HG03139 (cell line): ENCODE measurements at regions not wholly inside any gene's neighbourhood (a gene's known extent, or its start where the extent isn't known, plus 50 kb on each side); places are given as distances from the start of the nearest gene placed in this dataset.

Experiments used
- ATAC-seq: cut with Tn5 transposase; IDR thresholded peaks from one replicate; pipeline ENCODE4 v1.9.1; 2021; ENCODE audit not compliant: unreplicated experiment

- no peak for ATAC-seq
Measured at GRCh38 chr21:35770101-35770945, 290.0 kb downstream of the SETD4 start.

DNA sequence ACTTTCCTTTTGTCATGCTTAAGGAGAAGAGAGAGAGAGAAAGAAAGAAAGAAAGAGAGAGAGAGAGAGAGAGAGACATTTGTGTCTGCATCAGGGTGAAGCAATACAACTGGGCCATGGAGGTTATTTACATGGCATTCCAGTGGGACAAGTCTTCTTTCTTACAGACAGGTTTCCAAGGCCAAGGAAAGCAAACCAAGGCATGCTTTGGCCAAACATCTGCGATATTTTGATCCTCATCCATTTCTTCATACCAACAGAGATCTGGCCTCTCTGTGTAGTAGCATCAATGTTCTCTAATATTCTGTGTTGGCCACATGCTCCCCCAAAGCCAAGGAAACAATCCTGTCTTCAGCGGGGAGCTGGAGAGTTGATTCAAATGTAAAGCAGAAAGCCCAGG is 292.1 kb downstream of the SETD4 start:
- no peak for ATAC-seq

GRCh38 chr21:35764586-35764985 is 295.7 kb downstream of the SETD4 start:
- no peak for ATAC-seq

DNA sequence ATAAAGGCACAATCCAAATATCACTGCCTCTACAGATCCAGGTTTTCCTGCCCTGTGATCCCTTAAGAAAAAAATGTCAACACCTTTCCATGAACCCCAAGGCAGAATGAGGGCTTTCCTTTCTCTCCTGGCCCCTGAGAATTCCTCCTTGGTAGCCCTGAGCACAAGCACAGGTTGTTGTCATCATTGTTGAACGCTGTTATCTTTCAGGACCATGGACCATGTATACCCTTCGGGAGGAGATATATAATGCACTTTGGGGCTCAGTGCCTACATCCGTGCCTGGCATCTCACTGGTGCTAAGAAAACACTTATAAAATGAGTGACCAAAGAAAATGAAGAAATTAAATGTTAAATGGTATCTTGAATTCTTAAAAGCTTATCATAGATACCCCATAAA is 296.2 kb downstream of the SETD4 start:
- ATAC-seq: no peak

GRCh38 chr21:35754583-35754982 is 305.7 kb downstream of the SETD4 start:
- ATAC-seq: no peak

- no peak for ATAC-seq
Measured at GRCh38 chr21:35753308-35753707, 307.0 kb downstream of the SETD4 start.

DNA sequence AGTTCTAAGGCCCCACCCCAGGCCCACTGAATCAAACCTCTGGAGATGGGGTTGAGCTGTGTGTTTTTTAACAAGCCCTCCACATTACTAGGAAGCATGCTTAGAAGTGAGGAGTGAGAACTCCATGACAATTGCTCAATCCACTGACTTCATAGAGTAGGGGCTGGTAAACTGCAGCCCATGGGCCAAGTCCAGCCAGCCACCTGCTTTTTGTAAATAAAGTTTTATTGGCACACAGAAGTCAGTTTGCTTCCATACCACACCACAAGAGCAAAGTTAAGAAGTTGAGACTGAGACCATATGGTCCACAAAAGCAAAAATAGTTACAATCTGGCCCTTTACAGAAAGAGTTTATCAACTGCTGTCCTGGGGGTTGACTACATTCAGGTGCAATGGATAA is 309.2 kb downstream of the SETD4 start:
- no peak for ATAC-seq

GRCh38 chr21:35749904-35750303 is 310.4 kb downstream of the SETD4 start:
- no peak for ATAC-seq

GRCh38 chr21:35748678-35749314 is 311.5 kb downstream of the SETD4 start:
- no peak for ATAC-seq

GRCh38 chr21:35743571-35743970 is 316.8 kb downstream of the SETD4 start:
- ATAC-seq: no peak

GRCh38 chr21:35738347-35738961 is 321.9 kb downstream of the SETD4 start:
- no peak for ATAC-seq

DNA sequence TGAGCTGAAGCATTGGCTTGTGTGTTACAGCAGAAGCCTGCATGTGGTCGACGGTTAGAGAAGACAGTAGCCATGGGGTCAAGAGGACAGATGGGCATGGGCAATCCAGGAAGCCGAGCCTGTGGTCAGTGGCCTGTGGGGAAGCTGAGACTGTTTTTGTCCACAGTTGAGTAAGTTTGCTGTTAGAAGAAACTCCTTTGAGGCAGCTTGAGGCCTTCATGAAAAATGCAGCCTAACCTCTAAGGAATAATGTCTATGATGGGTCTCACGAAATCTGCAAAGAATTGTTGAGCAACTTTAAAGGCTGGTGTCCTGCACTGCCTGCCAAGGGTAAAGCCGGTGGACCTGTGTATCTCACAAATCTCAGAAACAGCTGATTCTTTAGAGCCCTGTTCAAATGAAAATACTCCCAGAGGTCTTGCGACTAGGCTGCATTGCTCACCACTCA is 322.4 kb downstream of the SETD4 start:
- no peak for ATAC-seq

GRCh38 chr21:35737449-35737848 is 322.9 kb downstream of the SETD4 start:
- ATAC-seq: no peak

- ATAC-seq: no peak
Measured at GRCh38 chr21:35732788-35733187, 327.5 kb downstream of the SETD4 start.

DNA sequence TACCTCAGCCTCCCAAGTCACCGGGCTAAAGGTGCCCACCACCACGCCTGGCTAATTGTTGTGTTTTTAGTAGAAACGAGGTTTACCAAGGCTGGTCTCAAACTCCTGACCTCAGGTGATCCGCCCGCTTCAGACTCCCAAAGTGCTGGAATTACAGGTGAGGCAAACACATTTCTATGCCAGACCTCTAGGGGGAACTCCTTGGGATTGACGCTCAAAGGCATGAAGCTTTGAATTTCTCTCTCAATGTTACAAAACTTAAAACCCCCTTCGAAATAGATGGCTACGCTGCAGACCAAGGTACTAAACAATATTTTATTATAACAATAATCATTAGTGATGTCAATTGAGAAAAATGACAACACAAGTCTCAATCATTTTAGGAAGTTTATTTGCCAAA is 330.0 kb downstream of the SETD4 start:
- ATAC-seq: no peak

- ATAC-seq: no peak
Measured at GRCh38 chr21:35727830-35728229, 332.5 kb downstream of the SETD4 start.

DNA sequence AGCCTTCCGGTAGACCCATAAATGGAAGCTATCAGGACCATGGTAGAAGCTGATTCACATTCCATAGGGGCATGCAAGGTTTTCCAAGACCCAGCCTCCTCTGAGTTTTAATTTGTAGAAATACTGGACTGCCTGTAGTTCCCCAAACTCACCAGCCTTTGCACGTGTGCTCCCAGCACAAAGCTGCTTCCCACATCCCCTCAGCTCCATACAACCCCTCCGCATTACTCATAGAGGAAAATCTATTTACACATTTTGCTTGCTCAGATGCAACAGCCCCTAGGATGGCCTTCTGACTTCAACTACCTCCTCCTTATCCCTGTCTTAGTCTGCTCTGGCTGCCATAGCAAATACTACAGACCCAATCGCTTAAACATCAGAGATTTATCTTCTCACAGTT is 336.2 kb downstream of the SETD4 start:
- no peak for ATAC-seq

GRCh38 chr21:35721701-35722100 is 338.6 kb downstream of the SETD4 start:
- ATAC-seq: no peak

- no peak for ATAC-seq
Measured at GRCh38 chr21:35720208-35720731, 340.1 kb downstream of the SETD4 start.

DNA sequence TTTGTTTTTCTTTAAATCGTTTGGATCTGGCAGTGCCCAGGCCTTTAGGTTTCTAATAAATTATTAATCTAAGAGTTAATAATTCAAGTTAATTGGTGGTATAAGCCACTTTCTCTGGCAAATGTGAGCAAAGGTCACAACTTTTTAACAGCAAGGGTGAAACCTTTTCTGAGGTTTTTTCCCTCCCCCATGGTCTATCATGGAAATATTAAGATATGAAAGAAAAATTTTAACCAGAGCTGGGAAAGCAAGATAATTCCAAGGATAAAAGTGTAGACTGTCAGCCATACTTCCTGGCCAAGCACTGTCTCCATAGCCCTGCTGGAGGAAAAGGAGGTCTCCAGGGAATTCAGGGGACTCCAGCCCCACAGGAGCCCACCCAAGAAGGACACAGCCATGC is 341.2 kb downstream of the SETD4 start:
- no peak for ATAC-seq

DNA sequence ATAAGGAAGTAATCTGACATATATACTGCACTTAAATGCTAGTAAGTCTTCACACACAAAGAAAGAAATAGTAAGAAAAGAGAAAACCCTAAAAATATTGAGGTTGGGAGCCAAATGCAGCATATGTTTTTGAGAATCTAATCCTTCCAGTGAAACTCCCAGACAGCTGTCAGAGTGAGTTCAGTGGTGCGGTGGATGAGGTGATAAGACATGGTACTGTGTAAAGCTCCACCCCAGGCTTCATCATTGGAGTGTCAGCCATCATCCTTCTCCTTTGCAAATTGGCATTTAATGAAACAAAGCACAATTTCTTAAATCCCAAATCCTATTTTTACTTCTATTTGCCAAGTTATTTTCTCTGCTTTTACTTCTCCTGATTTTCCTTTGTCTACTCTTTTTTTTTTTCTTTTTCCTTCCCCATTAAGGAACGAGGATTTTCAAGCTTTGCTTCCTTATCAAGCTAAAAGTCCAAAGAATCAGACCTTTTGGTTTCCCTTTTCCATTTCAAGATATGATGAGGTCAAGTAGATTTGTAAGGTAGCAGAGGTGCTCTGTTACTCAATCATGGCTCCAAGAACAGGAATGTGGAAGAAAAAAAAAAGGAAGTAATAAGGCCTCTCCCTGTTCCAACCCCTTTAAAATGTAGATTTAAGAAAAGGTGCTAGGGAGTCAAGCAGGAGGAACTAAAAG is 343.3 kb downstream of the SETD4 start:
- ATAC-seq: no peak
